K562 (cell line): ENCODE measurements at regions not wholly inside any gene's neighbourhood (a gene's known extent, or its start where the extent isn't known, plus 50 kb on each side); places are given as distances from the start of the nearest gene placed in this dataset.

Source experiments
- ATAC-seq: fragments of 200-7000 bp; cut with Tn5 transposase; 3 replicates; pipeline ENCODE4 v1.9.1; 2020; ENCODE audit warnings: moderate library complexity
- BruUV-seq: library from RNA; stranded (reverse); fragments of 400-500 nt; replicated peaks from 2 replicates; lab custom pipeline; 2021; lab: Mats Ljungman, UMichigan
- CTCF ChIA-PET: fragments of 300-600 bp; formaldehyde crosslinking; extraction: SDS; loops from one replicate; lab custom pipeline; 2021; ENCODE audit warnings: low intra/inter-chr PET ratio; lab: Yijun Ruan, JAX
- POLR2A ChIA-PET: fragments of 300-600, 350-650 bp; sonication (Branson Sonifier 250); formaldehyde crosslinking; extraction: SDS; loops from one replicate; lab custom pipeline; 2021; ENCODE audit warnings: antibody characterized with exemption, inconsistent platforms; lab: Yijun Ruan, JAX
- DNase-seq, 4 experiments: peaks; one replicate each; pipeline versions ENCODE4 v3.0.0 to v3.0.0-alpha.2; 2011 to 2018; ENCODE audit warnings: low spot score in 3 of 4, mixed read lengths in 3 of 4; ENCODE audit errors: extremely low read depth in 1 of 4
- FAIRE-seq: peaks from 2 replicates; lab custom pipeline; 2011; peaks lifted over from hg19 to GRCh38; lab: Jason Lieb, UNC
- H2AFZ ChIP-seq: 2 replicates; pipeline ENCODE4 v1.6.0; 2011; ENCODE audit warnings: low read depth, low read length, control low read depth, inconsistent platforms
- H3K27ac ChIP-seq: fragments of 200-600 bp; 3 replicates; pipeline ENCODE4 v1.8.0; 2011; ENCODE audit warnings: low read depth, mild to moderate bottlenecking, control low read depth, inconsistent platforms, low read length, moderate library complexity, mixed read lengths; ENCODE audit errors: extremely low read depth
- H3K27me3 ChIP-seq, 2 experiments: fragments of 300-600 bp in 1 of 2; 2 replicates in 1 of 2; 3 replicates in 1 of 2; pipeline versions ENCODE4 v1.6.0 to v1.8.0; 2011; ENCODE audit warnings: inconsistent platforms in 2 of 2, low read length in 2 of 2, mild to moderate bottlenecking in 1 of 2, mixed read lengths in 1 of 2, moderate library complexity in 1 of 2; ENCODE audit not compliant: control insufficient read depth in 2 of 2, insufficient read depth in 2 of 2
- H3K36me3 ChIP-seq: fragments of 300-600 bp; 3 replicates; pipeline ENCODE4 v1.8.0; 2011; ENCODE audit warnings: mild to moderate bottlenecking, low read length, inconsistent platforms; ENCODE audit not compliant: control insufficient read depth, insufficient read depth
- H3K4me1 ChIP-seq, 2 experiments: fragments of 200-600 bp in 1 of 2; replicated peaks in 1 of 2; 2 replicates in 1 of 2; 3 replicates in 1 of 2; pipeline versions ENCODE4 v1.5.1 to v1.8.0; 2011; ENCODE audit warnings: inconsistent platforms in 2 of 2, low read length in 2 of 2, mild to moderate bottlenecking in 1 of 2, mixed read lengths in 1 of 2, moderate library complexity in 1 of 2; ENCODE audit not compliant: control insufficient read depth in 2 of 2, insufficient read depth in 2 of 2
- H3K4me2 ChIP-seq: 2 replicates; pipeline ENCODE4 v1.6.1; 2011; ENCODE audit warnings: low read length, control low read depth, inconsistent platforms, mixed read lengths; ENCODE audit not compliant: insufficient read depth
- H3K4me3 ChIP-seq: fragments of 200-600 bp; sonication (generic), shearing (Covaris generic); 2 replicates; pipeline ENCODE4 v1.5.1; 2016; ENCODE audit warnings: control low read depth, inconsistent platforms
- H3K79me2 ChIP-seq: fragments of 200-600 bp; 3 replicates; pipeline ENCODE4 v1.8.0; 2011; ENCODE audit warnings: low read length, inconsistent platforms; ENCODE audit not compliant: control insufficient read depth, insufficient read depth
- H3K9ac ChIP-seq, 2 experiments: 2 replicates each; pipeline versions ENCODE4 v1.6.0 to v1.6.1; 2011; ENCODE audit warnings: low read depth in 2 of 2, low read length in 2 of 2, control low read depth in 1 of 2, inconsistent platforms in 1 of 2, mild to moderate bottlenecking in 1 of 2, mixed read lengths in 1 of 2; ENCODE audit not compliant: insufficient read depth in 1 of 2
- H3K9me1 ChIP-seq: one replicate; pipeline ENCODE4 v1.6.0; 2011; ENCODE audit warnings: inconsistent platforms, mild to moderate bottlenecking, low read length, moderate library complexity; ENCODE audit not compliant: control insufficient read depth, insufficient read depth
- H3K9me3 ChIP-seq: replicated peaks from 2 replicates; pipeline ENCODE4 v1.5.1; 2011; ENCODE audit warnings: low read depth, low read length, inconsistent platforms; ENCODE audit not compliant: control insufficient read depth, insufficient read depth
- H4K20me1 ChIP-seq: replicated peaks from 2 replicates; pipeline ENCODE4 v1.6.1; 2011; ENCODE audit warnings: low read length, inconsistent platforms, mixed read lengths; ENCODE audit not compliant: control insufficient read depth, insufficient read depth
- BCL6 ChIP-seq: fragments of 250-450 bp; sonication (Bioruptor Pico); IDR thresholded peaks from 2 replicates; pipeline ENCODE4 v1.4.0; 2020
- BRD4 ChIP-seq: fragments of 200-600 bp; sonication (generic); IDR thresholded peaks from 2 replicates; pipeline ENCODE4 v1.6.1; 2017; ENCODE audit warnings: inconsistent platforms
- ESRRB ChIP-seq: fragments of 250-450 bp; sonication (Bioruptor Pico); IDR thresholded peaks from 2 replicates; pipeline ENCODE4 v1.5.0; 2020; ENCODE audit warnings: mild to moderate bottlenecking, moderate library complexity, borderline replicate concordance
- NONO ChIP-seq, 2 experiments: fragments of 200-400 bp in 1 of 2; fragments of 450-650 bp in 1 of 2; formaldehyde crosslinking in 1 of 2; IDR thresholded peaks; 2 replicates each; pipeline ENCODE4 v1.6.1; 2017; ENCODE audit warnings: low read depth in 2 of 2, mild to moderate bottlenecking in 2 of 2, moderate library complexity in 2 of 2, low read length in 1 of 2
- POLR2B ChIP-seq: fragments of 450-650 bp; IDR thresholded peaks from 2 replicates; pipeline ENCODE4 v1.6.1; 2018; ENCODE audit warnings: low read depth; ENCODE audit not compliant: partially characterized antibody
- PTBP1 ChIP-seq: fragments of 200-400 bp; formaldehyde crosslinking; IDR thresholded peaks from 2 replicates; pipeline ENCODE4 v1.6.1; 2017; ENCODE audit warnings: low read depth, low read length
- TCF3 ChIP-seq: sonication (generic); formaldehyde crosslinking; IDR thresholded peaks from 2 replicates; pipeline ENCODE4 v1.4.0; 2020; ENCODE audit warnings: mild to moderate bottlenecking, missing genetic modification reagents
- TRIM24 ChIP-seq, 2 experiments: fragments of 450-650 bp; IDR thresholded peaks; 2 replicates each; pipeline ENCODE4 v1.6.1; 2016
- ZC3H4 ChIP-seq: sonication (generic); formaldehyde crosslinking; IDR thresholded peaks from 2 replicates; pipeline ENCODE4 v1.9.0; 2021; ENCODE audit warnings: missing genetic modification reagents, borderline replicate concordance
- ZFP36 ChIP-seq: fragments of 150-350 bp; IDR thresholded peaks from 2 replicates; pipeline ENCODE4 v1.6.1; 2018; ENCODE audit warnings: low read length, low read depth; ENCODE audit not compliant: partially characterized antibody
- ZNF431 ChIP-seq: sonication (generic); formaldehyde crosslinking; IDR thresholded peaks from 2 replicates; pipeline ENCODE4 v1.8.0; 2022; ENCODE audit warnings: mild to moderate bottlenecking, missing genetic modification reagents
- ZNF561 ChIP-seq: fragments of 450-650 bp; formaldehyde crosslinking; conservative IDR thresholded peaks from 2 replicates; pipeline ENCODE4 v1.4.0; 2020; ENCODE audit warnings: mild to moderate bottlenecking, moderate library complexity
- ZNF57 ChIP-seq: fragments of 450-650 bp; formaldehyde crosslinking; IDR thresholded peaks from 2 replicates; pipeline ENCODE4 v1.4.0; 2020; ENCODE audit warnings: mild to moderate bottlenecking, moderate library complexity
- WGBS: fragments of 100-300 bp; shearing (Covaris generic); methylation state at CpG from one replicate; pipeline ENCODE4 v1.1.6; 2016; ENCODE audit warnings: low coverage, mixed read lengths; ENCODE audit not compliant: insufficient coverage; ENCODE audit errors: missing lambda C conversion rate; 5-methylcytosine and 5-hydroxymethylcytosine counted together
- in situ Hi-C: fragments of 300-500 bp; cut with MboI; formaldehyde crosslinking; loops from 4 replicates; pipeline ENCODE4 v1.15.0; 2018; ENCODE audit warnings: inconsistent platforms, mixed read lengths
- intact Hi-C: fragments of 100-400 bp; cut with micrococcal nuclease; formaldehyde crosslinking; loops from 2 replicates; pipeline ENCODE4 v1.14.2; 2022
- TF ChIP-seq, protein P1 (sequence below): fragments of 200-800 bp; sonication (Bioruptor generic); IDR thresholded peaks from 2 replicates; pipeline ENCODE4 v1.6.1; 2017; ENCODE audit warnings: missing genetic modification characterization, missing compliant biosample characterization

DNA sequence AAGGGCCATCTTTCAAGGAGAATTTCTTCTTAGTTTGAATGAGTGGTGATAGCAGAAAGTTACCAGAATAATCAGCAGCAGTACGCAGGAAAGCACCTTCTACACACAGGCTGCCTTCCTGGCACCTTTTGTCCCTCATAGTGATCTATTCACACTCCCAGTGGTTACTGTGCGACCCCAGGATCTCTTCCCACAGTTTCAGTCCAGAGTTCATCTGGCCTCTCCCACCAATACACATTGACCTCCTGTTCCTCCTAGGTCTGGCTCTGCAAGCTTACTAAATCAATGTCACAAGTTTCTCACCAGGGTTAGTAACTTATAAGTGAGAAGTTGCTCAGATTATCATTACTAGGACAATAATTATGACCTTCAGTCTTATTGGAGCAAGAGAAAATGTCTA is 99.1 kb upstream of the PIK3R1 start (continued):
- TF ChIP-seq ZNF431 (CRISPR knock-in tag) (no peak), ZC3H4 (CRISPR knock-in tag) (no peak), PTBP1 (no peak), POLR2B (no peak), ESRRB (no peak), TRIM24 (IDR thresholded peaks at IDR 0.05) (no peak)

- Histone ChIP-seq H3K27me3 (no peaks in the 10 kb centered on the region), H4K20me1 (no peaks in the 10 kb centered on the region), H3K4me1 (no peaks in the 10 kb centered on the region), H3K79me2 (no peaks in the 10 kb centered on the region), H2AFZ (no peak overlapping the region), H3K4me3 (no peak overlapping the region), H3K4me2 (no peak overlapping the region), H3K9ac (no peak overlapping the region), H3K36me3 (no peaks in the 10 kb centered on the region), H3K27ac (no peak overlapping the region), H3K9me1 (no peaks in the 10 kb centered on the region), H3K9me3 (no peaks in the 10 kb centered on the region)
- TF ChIP-seq ZNF57 (CRISPR knock-in tag), result no peak
- TF ChIP-seq ZFP36, result no peak
- TF ChIP-seq, protein P1, sequence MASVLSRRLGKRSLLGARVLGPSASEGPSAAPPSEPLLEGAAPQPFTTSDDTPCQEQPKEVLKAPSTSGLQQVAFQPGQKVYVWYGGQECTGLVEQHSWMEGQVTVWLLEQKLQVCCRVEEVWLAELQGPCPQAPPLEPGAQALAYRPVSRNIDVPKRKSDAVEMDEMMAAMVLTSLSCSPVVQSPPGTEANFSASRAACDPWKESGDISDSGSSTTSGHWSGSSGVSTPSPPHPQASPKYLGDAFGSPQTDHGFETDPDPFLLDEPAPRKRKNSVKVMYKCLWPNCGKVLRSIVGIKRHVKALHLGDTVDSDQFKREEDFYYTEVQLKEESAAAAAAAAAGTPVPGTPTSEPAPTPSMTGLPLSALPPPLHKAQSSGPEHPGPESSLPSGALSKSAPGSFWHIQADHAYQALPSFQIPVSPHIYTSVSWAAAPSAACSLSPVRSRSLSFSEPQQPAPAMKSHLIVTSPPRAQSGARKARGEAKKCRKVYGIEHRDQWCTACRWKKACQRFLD (CRISPR knock-in tag), result no peak
- no peak for TF ChIP-seq NONO (IDR thresholded peaks at IDR 0.05; ENCODE audit: low read depth in 2 of 2, low read length in 1 of 2)
- no peak for TF ChIP-seq BRD4
- TF ChIP-seq ZNF561 (CRISPR knock-in tag), result no peak
- no peak for TF ChIP-seq BCL6 (CRISPR knock-in tag)
- no peak for TF ChIP-seq TCF3 (CRISPR knock-in tag)
- in situ Hi-C loops, result no loop called here
- intact Hi-C loops, result no loop called here
- 0% methylated on average over 2 of the region's 2 CpGs for WGBS
- FAIRE-seq, result no peak
- no peak for DNase-seq
- ChIA-PET POLR2A (no interaction called here), CTCF (no interaction called here)
- BruUV-seq, result no TSS peak
- no peak for ATAC-seq
Measured at GRCh38 chr5:68115584-68115983, 100.0 kb upstream of the PIK3R1 start.
